ENCODE measurements at regions not wholly inside any gene's neighbourhood (a gene's known extent, or its start where the extent isn't known, plus 50 kb on each side); places are given as distances from the start of the nearest gene placed in this dataset.

DNA sequence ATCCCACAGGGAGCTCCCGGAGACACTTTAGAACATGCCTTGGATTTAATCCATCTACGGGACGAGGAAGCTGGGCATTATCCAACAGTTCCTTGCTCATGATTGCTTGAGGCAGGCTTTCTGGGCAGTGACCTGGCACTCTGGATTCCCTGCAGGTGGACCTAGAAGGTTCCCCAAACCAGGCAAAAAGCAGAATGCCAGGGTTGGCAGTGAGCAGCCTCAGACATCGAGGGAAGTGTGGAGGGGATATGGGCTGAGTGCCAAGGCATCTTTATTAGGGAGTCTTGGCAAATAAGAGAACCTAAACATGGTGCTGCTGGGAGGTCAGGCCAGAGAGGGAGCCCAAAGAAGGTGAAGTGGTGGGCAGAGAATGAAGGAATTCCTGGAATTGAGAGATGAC lies 158.5 kb downstream of the CD83 start:
- no peak for DNase-seq

DNA sequence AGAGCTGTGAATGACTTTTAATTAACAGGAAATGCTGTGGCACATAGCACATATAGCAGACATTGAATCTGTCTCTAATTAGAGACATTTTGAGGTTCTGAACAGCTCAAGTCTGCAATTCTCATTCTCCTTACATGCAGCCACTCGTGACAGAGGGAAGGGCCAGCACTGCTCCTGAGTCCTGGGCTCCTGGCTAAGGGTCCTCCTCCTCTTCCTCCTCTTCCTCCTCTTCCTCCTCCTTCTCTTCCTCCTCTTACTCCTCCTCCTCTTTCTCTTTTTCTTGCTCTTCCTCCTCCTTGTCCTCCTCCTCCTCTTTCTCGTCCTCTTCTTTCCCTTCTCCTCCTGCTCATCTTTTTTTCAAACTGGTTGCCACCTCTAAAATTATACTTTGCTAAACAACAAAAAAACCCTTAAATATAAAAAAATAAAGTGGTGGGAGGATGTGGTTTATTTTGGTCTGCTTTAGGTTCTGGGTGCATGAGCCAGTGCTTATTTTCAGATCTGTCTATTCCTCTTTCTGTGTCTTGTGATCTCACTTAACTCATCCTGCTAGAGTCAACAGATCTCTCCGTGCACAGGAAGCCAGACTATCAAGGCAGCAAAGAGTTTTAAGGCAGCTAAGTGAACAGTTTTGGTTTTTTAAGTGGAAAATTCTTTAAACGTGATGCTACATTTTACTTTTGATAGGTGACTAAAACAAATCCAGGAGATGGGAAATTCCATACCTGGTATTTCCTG lies 159.3 kb downstream of the CD83 start:
- peak; percentile 39 for DNase-seq

DNA sequence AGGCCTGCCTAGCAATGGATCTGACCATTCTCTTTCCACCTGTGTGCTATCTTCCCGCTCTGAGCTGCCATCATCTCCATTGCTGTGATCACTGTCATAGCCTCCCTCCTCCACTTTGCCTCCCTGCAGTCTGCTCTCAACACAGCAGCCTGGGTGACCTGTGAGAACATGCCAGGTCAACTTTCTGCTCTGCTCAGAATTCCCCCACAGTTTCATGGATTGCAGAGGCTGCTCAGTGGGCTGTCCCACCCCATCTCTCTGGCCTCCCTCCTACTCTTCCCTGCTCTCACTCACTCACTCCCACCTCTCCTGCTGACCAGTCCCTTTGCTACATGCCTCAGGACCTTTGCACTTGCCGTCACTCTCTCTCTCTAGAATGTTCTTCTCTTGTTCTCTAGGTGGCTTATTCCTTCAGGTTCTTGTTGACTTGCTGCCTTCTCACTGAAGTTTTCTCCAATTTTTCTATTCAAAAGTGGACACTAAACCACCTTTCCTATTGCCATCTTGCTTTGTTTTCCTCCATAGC lies 159.9 kb downstream of the CD83 start:
- DNase-seq, result no peak

DNA sequence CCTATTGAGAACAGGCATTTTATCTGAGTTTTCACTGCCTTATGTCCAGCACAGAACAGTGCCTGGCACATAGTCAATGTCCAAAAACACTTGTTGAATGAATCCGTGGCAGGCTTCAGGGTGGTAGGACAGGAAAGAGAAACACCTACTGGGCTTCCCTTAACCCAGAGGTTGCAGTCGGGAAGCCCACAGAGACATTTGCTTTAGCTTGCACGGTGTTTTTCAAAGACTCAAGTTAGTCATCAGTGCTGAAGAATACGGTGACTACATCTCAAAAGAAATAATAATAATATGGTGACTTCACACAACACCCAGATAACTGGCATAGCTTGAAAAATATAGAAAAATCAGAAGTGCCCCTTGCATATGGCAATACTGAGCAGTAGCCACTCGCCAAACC lies 160.4 kb downstream of the CD83 start:
- DNase-seq, result no peak

DNA sequence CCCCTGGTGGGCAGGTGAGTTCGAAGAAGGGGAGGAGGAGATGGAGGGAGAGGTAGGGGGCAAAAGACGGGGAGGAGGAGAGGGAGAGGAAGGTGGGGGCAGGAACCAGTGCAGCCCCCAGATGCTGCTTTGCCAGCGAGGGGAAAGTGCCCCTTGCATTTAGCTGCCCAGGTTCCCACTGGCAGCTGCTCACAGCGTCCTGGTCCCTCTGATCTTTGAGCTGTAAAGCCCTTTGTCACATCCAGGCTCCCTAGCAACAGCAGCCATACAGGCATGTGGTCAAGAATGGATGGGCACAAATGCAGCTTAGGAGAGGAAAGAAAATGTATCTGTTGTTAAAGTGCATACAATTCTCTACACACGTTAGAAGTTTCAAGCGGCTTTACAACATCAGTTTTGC lies 160.9 kb downstream of the CD83 start:
- no peak for DNase-seq

DNA sequence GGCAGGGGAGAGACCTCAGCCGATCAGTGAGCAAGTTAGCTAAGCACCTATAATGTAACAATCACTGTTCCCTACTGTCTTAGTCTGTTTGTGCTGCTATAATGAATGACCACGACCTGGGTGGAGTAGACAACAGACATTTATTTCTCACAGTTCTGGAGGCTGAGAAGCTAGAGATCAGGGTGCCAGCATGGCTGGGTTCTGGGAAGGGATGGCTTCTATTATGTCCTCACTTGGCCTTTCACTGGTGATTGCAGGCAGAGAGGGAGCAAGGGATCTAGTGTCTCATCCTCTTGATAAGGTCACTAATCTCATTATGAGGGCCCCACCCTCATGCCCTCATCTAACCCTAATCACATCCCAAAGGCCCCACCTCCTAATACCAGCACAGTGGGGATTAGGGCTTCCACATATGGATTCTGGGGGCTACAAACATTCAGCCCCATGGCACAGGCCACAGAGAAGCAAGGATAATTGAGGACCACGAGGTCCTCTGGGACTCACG lies 162.5 kb downstream of the CD83 start:
- DNase-seq, result no peak

DNA sequence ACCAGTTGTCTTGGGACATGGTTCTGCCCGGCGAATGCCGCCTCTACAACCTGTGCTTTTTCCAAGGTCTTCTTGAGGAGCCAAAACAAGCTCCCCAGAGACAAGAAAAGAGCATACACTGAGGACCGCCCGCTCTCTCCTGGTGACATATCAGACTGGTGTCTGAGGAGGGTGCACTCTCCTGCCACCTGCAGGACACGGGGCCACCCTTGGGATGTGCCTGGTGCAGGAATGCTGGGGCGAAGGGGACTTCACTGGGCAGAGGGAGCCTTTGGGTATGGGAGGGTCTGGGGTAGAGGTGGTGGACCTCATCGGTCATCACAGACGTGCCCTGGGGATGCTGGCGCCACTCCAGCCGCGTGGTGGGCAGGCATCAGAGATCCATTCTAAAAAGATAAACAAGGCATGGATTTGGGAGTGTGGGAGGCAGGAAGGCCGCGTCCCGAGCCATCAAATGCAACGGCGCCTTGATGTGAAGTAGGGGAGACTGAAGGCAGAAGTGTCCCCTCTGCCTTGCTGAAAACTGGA lies 163.3 kb downstream of the CD83 start:
- no peak for DNase-seq

DNA sequence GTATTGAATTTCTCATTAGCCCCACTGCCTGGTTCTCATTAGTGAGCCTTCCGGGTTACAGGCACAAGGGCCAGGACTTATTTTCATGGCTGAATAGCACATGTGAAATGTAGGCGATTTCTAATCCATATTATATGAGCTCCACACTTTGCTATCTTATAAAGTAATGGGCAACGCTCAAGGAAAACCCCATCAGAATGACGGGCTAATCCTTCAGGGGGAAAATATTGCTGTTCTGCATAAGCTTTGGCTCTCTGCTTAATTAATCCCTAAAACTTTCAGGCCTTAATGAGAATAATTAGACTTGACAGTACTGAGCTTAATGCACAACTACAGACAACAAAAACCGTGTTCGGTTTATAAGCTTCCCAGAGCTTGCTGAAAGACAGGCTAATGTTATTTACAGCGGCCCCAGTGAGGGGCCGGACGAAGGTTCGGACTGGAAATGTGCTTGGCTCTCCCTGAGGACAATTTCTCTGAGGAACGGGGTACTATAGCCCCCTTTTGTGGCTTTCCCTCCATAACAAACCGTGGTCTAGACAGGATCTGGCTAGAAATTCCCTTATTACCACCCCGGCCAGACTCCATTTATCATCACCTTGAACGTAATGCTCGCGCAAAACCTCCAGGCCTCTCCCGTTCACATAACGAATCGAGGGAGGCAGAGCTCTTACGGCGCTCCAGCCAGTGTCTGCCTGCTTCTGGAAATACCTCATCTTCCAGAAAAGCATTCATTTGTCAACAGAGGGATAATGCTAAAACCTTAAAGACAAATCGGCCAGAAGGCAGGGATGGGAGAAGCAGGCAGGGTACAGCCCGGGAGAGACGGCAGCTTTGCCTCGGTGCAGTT lies 164.5 kb downstream of the CD83 start:
- no peak for DNase-seq

DNA sequence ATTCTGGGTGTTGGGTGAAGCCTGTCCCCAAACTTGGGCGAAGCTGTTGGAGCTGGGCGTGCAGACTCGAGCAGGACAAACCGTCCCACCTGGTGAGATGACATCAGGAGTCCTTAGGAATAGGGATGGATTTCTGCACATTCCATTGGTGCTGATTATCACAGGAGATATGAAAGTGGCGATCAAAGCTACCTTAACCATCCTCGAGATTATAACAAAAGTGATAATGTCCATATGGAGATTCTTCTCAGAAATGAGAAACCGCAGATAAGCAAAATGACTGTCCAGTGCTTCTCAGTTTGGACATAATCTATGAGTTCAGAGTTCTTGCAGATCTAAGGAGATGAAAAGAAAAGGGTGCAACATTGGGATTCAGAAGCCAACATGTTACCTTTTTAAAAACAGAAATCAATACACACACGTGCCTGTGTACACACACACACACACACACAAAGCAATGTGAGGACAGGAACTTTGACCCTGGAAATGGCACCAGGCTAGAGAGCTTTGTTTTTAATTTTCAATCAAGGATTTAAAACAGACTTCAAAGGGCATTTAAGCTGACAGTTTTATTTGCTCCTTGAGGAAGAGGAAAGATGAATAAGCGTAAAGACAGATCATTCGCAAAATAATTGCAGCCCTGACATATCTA lies 165.4 kb downstream of the CD83 start:
- no peak for DNase-seq

DNA sequence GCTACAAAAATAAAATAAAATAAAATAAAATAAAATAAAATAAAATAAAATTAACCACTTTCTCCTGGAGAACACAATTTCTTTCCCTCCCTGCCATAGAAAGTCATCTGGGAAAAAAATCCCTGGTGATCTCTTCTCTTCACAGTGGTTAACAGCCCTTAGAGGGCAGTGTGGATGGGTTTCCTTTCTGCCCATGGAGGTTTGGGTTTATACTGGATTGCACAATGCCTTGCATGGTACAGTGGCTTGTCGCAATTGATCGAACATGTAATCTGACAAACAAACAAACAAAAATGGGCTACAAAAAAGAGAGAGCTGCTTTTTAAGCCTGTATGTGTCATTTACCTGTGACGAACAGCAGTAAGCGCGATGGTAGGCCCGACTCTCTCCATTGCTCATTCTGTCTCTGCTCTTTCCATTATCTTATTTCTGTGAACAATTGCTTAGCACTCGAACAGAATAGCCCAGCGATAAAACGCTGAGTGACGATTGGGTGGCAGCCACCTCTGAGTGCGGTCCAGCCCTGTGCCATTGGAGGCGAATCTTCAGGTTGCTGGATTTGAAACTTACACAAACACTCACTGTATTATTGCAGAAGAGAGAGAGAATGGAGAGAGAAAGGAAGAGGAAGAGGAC lies 166.1 kb downstream of the CD83 start:
- DNase-seq, result no peak

DNA sequence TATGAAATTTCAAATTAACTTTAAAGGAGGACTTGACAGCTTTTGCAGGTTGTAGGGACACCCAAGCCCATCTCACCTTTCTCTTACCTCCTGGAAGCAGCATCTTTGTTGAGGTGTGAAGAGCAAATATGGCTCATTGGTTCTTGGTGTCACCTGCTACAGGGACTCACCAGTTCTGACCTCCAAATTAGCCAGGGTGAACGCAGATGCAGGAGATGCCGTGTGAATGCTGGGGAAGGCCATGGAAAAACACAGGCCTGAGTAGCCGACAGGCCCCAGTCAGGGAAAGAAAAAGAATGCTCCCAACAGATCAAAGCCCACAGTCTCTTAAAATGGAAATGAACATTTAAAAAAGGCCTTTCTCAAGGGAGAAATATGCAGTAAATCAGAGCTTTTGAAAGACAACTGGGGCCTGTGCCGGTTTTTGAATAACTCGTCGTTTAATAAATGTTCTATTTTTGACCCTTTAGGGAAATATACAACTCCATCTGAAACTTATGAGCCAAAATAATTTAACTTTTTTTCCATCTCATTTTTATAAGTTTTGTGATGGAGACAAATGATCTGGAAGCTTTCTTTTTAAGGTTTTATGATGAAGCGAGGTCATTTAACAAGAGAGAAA lies 167.5 kb downstream of the CD83 start:
- DNase-seq, result no peak

DNA sequence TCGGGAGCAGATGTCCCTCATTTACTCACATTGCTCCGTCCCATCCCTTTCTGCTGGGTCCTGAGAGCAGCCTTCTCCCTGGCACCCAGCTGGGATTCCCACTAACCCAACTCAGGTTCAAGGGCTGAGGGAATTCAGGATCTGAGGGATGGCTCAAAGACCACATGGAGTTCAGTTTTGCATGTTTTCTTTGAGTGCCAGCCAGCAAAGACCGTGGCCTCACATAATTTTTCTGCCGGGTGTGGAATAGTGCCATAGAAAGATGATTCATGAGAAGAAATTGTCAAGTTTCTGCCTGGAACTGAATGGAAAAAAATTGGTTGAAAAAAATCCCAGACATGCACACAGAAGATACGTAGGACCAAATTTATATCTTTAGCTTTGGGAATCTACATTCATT lies 168.6 kb downstream of the CD83 start:
- no peak for DNase-seq

DNA sequence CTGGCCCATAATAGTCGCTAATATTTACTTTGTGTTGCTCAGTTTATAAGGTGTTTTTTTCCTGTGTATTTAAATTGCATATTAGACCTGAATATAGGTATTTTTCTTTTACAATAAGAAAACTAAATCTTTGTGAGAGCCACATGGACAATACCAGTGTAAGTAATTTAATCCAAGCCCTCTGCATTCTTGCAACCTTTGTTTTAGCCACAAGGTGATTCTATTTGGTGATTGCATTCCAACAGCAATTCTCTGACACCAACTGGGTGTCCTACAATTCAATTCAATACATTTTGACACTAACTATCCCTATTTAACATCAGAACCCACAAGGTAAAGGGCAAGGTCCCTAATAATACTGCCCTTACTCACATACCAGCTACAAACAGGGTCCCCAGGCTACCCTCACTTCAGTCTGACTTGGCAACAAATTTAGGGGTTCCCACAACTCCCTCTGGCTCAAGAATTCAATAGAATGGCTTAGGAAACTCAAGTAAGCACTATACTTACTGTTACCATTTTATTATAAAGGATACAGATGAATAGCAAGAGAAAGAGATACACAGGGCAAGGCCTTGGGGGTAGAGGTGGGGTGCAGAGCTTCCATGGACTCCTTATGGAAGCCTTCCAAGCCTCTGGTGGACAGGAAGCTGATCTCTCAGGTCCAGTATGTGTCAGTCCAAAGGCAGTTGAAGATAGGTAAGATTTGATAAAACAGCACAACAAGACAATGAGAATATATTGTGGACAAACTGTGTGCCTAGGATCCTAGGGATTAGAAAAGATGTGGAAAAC lies 169.3 kb downstream of the CD83 start:
- no peak for DNase-seq

DNA sequence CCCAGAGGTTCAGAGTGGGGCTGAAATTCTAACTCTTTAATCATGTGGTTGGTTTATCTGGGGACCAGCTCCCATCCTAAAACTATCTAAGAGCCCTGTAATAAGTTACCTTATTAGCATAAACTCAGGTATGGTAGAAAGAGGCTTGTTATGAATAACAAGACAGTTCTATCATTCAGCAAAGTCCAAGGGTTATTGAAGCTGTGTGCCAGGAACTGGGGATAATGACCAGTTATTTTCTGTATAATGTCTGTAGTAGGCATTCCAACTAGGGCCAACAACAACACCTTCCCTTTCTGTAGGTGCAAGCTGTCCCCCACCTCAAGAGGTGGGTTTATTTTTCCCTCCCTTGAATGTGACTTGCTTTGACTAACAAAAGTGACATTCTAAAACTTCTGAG lies 170.1 kb downstream of the CD83 start:
- DNase-seq, result no peak

DNA sequence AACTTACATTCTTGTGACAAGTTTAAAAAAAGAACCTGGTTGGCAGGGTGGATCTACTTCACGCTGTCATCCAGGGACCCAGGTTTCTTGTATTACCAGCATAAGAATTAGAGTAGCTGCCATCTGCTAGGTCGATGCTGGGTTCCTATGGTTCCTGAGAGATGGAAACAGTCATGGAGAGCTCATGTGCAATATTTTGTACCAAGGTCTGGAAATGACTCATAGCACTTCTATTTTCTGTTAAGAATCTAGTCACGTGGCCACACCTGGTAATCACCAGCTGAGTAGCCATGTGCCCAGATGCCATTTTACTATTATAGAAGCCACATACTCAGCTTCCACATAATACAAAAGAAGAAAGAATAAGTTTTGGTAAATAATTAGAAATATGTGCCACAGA lies 171.3 kb downstream of the CD83 start:
- DNase-seq, result no peak

DNA sequence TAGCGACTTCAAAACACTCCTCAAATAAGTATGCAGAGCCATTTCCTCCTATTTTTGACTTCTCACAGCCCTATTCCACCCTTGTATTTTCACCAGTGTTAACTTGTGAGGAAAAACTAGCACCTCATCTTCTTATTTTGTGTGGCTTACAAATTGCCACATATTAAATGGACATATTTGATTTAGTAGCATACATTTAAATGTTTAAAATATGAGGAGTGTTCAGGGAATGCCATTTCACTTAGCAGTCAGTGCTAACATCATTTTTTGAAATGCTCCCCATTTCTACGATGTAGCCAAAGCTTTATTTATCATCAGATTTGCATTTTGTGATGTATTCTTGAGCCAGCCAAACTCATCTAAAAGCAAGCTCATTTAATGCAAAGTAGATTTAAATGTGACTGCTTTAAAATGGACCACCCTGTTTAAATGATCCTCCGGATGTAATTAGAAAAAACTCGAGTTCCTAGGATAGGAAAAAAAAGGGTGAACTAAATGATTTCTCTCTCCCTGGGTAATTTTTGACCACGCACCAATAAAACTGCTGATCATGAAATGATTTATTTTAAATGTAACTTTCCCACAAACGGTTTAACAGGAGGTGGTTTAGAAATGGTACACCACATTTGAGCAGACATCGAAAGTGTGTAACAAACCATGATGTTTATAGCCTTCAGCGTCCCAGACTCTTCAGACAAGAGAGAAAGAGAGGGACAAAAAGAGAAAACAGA lies 172.6 kb downstream of the CD83 start:
- no peak for DNase-seq

DNA sequence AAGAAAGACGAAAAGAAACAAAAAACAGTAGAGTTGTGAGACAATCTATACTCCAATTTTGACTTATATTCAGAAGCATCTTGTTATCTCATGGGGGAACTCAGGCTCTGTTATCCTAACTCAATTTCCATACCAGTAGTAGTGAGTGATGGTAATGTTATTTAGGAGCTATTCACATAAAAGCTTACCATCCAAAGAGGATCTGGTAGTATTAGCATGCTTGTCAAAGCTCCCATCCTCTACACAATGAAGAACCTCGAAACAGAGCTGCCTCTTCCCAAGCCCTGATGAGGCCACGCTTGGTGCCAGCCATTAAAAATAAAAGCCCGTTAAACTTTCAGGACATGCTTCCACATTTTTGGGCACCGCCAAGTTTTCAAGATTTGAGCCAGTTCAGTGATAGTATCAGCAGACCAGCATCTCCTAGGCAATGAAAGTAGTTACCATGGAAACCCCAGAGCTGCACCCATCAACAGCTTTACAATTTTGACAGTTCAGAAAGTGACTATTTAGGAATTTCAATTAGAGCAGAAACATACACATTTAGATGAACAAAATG lies 173.3 kb downstream of the CD83 start:
- no peak for DNase-seq

DNA sequence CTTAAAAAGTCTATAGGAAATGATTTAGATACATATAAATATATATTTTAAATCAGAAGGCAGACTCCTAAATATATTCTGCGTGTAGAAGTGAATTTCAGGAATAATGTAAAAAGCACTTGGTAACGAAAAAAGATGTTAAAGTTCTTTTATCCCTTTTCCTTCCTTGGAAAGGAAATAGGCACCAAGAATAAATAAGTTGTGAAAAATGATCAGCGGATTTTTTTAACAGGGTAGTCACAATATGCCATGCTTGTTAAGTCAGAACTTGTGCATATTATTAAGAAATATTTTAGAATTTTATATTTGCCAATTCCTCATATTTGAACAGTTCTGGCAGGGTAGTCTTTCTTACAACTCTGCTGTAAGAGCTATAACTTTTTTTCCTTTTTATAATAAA lies 173.8 kb downstream of the CD83 start:
- no peak for DNase-seq

DNA sequence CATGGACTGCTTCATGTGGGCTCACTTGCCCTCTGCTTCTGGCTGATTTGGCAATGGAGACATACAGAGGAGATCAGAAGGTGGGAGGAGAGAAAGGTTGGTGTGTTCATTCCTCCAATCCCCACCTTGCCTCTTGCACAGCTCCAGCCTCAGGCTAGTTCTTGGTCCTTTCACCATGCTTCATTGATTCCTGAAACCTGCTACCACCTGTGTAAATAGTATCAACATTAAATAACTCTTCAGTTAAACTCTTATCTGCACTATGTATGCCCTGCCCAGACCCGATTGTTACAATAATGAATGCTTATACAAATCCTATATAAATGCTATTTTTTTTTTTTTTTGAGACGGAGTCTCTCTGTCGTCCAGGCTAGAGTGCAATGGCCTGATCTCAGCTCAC lies 174.5 kb downstream of the CD83 start:
- DNase-seq, result no peak

DNA sequence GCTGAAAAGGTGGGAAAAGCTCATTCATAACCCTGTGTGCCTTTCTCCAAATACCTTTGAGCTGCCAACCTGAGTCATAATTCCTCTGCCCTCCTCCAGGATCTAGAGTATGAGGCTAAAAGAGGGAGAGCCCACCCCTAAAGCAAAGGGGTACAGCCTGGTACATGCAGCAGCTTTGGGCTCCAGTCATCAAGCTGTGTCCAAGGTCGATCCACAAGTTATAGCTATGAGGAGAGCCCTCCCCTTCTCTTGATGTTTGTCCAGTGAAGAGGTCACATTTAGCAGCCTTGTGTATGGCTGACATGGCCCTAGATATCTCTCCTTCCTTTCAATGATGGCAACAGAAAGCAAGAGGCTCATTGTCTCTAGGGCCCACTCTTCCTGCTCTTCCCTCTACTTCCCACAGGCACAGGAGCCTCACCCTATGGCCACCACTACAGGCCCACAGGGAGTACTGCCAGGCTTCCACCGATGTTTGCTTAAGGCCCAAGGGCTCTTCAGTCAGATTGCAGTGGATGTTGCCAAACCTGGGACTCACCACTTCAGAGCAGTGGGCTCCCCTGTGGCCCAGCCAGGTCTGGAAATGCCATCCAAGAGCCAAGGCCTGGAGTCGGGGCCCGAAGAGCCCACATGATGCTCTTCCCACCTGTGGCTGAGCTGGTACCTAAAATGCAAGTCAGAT lies 176.8 kb downstream of the CD83 start:
- no peak for DNase-seq

All from CD4-positive, alpha-beta T cell treated with Interleukin-15 for 1 hour (primary cell).